Bronchial epithelial cell (primary cell): ENCODE measurements at regions not wholly inside any gene's neighbourhood (a gene's known extent, or its start where the extent isn't known, plus 50 kb on each side); places are given as distances from the start of the nearest gene placed in this dataset.

ENCODE experiments used
- DNase-seq: peaks from one replicate; pipeline ENCODE4 v3.0.0-alpha.2; 2010; ENCODE audit warnings: low read depth
- FAIRE-seq: peaks from 2 replicates; lab custom pipeline; 2011; peaks lifted over from hg19 to GRCh38; lab: Jason Lieb, UNC
- H3K27me3 ChIP-seq: 2 replicates; pipeline ENCODE4 v1.5.1; 2011; ENCODE audit warnings: low read length; ENCODE audit not compliant: control insufficient read depth, insufficient read depth
- H3K36me3 ChIP-seq: 2 replicates; pipeline ENCODE4 v1.5.1; 2011; ENCODE audit warnings: low read length; ENCODE audit not compliant: control insufficient read depth, insufficient read depth
- H3K4me3 ChIP-seq: 2 replicates; pipeline ENCODE4 v1.5.1; 2011; ENCODE audit warnings: mild to moderate bottlenecking, low read depth, low read length, control low read depth
- CTCF ChIP-seq: IDR thresholded peaks from 2 replicates; pipeline ENCODE4 v1.5.1; 2011; ENCODE audit warnings: mild to moderate bottlenecking, moderate library complexity, low read length, control low read depth, inconsistent platforms; ENCODE audit not compliant: insufficient read depth, severe bottlenecking

- no peak for TF ChIP-seq CTCF
- FAIRE-seq (no peak), DNase-seq (no peak)
- Histone ChIP-seq H3K36me3 (no peaks in the 10 kb centered on the region), H3K4me3 (no peak overlapping the region), H3K27me3 (no peaks in the 10 kb centered on the region)
These were observed 126.7 kb downstream of the TLR5 start for GRCh38 chr1:223016381-223016780.

- TF ChIP-seq CTCF, result no peak
- Histone ChIP-seq H3K4me3 (no peak overlapping the region), H3K27me3 (no peaks in the 10 kb centered on the region)
These were observed 126.2 kb downstream of the TLR5 start for GRCh38 chr1:223016890-223017289.

GRCh38 chr1:223017291-223017690 is 125.8 kb downstream of the TLR5 start:
- DNase-seq, result no peak
- no peaks in the 10 kb centered on the region for H3K36me3 ChIP-seq
- no peak overlapping the region for H3K4me3 ChIP-seq
- no peak for TF ChIP-seq CTCF
- H3K27me3 ChIP-seq, result no peaks in the 10 kb centered on the region
- no peak for FAIRE-seq

More at GRCh38 chr1:223016890-223017289, 126.2 kb downstream of the TLR5 start:
- DNase-seq (no peak), FAIRE-seq (no peak)
- H3K36me3 ChIP-seq, result no peaks in the 10 kb centered on the region

- no peaks in the 10 kb centered on the region for H3K36me3 ChIP-seq
- no peak for FAIRE-seq
- TF ChIP-seq CTCF, result no peak
- DNase-seq, result no peak
- H3K4me3 ChIP-seq, result no peak overlapping the region
- no peaks in the 10 kb centered on the region for H3K27me3 ChIP-seq
These were observed 124.5 kb downstream of the TLR5 start for GRCh38 chr1:223018534-223018933.

GRCh38 chr1:223019256-223019655 is 123.8 kb downstream of the TLR5 start:
- no peak for FAIRE-seq
- DNase-seq, result no peak
- no peaks in the 10 kb centered on the region for H3K27me3 ChIP-seq
- TF ChIP-seq CTCF, result no peak
- H3K4me3 ChIP-seq, result no peak overlapping the region
- no peaks in the 10 kb centered on the region for H3K36me3 ChIP-seq

GRCh38 chr1:223020770-223021169 is 122.3 kb downstream of the TLR5 start:
- Histone ChIP-seq H3K36me3 (no peaks in the 10 kb centered on the region), H3K27me3 (no peaks in the 10 kb centered on the region), H3K4me3 (no peak overlapping the region)
- TF ChIP-seq CTCF, result no peak
- FAIRE-seq (no peak), DNase-seq (no peak)
